GM10266 (cell line): ENCODE measurements at regions not wholly inside any gene's neighbourhood (a gene's known extent, or its start where the extent isn't known, plus 50 kb on each side); places are given as distances from the start of the nearest gene placed in this dataset.
"Not testable (repeated sequence)": the region's sequence is repeated elsewhere in the genome, so short reads cannot be mapped to it uniquely, and the experiment has no call there.

Source experiments
- DNase-seq: peaks from one replicate; pipeline ENCODE4 v3.0.0; 2012; ENCODE audit errors: extremely low spot score
- TF ChIP-seq, protein P1 (sequence below): IDR thresholded peaks from 2 replicates; pipeline ENCODE4 v1.5.1; 2012; ENCODE audit warnings: mild to moderate bottlenecking, low read depth; ENCODE audit not compliant: control insufficient read depth, insufficient read depth; ENCODE audit errors: missing control alignments

DNA sequence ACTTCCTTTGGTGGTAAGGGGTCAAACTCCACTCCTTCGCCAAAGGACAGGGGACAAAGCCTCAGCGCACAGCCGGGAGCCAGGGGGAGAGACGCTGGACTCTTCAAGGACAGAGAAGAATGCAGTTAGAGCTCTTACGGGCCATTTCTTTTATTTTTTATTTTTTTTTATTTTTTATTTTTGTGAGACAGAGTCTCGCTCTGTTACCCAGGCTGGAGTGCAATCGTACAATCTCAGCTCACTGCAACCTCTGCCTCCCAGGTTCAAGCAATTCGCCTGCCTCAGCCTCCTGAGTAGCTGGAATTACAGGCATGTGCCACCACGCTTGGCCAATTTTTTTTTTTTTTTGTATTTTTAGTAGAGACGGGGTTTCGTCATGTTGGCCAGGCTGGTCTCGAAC, 93.2 kb upstream of the RPH3AL start, which contains the start of gene RFLNB:
Gene RFLNB, minus strand, starts transcription at position 101 of the 400 bp plus-strand sequence.
- DNase-seq, result not testable (repeated sequence)

DNA sequence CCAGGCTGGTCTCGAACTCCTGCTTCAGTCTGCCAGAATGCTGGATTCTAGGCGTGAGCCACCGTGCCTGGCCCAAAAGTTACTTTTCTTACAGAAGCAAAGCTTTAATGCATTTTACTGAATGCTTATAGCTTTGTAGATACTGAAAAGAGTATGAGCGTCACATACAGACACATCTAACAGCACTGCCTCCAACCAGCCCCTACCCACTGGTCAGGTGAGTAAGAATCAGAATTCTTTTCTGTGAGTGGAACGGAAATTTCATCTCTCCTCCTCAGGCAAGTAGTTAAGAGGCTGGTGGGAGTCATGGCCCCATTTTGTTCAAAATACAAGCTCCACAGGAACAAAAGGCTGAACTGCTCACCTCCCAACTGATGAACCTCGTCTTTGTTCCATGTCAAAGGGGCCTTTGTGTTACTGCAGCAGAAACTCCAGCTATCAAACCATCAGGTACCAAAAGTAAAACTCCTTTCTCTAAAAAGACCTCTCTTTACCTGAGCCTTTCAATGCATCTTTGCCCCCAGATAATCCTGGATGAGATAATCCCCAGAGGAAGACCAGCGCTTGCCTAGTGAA, 92.4 kb upstream of the RPH3AL start:
- TF ChIP-seq, protein P1, sequence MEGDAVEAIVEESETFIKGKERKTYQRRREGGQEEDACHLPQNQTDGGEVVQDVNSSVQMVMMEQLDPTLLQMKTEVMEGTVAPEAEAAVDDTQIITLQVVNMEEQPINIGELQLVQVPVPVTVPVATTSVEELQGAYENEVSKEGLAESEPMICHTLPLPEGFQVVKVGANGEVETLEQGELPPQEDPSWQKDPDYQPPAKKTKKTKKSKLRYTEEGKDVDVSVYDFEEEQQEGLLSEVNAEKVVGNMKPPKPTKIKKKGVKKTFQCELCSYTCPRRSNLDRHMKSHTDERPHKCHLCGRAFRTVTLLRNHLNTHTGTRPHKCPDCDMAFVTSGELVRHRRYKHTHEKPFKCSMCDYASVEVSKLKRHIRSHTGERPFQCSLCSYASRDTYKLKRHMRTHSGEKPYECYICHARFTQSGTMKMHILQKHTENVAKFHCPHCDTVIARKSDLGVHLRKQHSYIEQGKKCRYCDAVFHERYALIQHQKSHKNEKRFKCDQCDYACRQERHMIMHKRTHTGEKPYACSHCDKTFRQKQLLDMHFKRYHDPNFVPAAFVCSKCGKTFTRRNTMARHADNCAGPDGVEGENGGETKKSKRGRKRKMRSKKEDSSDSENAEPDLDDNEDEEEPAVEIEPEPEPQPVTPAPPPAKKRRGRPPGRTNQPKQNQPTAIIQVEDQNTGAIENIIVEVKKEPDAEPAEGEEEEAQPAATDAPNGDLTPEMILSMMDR, result no peak
- DNase-seq, result no peak

DNA sequence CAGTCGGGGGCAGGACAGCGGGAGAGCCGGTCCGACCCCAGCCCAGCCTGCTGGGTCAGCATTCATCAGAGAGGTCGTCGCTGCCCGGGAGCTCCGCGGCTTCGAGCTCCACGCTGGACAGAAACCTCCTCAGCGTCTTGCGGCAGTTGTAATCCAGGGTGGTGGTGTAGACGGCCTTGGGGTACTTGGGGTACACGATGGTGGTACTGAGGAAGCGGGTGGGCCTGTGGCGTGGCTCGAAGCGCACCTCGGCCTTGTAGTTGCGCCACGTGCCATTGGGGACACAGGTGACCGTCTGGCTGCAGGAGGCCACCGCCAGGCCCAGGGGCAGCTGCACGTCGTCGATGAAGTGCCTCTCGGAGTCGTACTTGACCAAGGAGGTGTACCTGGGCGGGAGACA, 90.5 kb upstream of the RPH3AL start:
- TF ChIP-seq, protein P1, result no peak
- no peak for DNase-seq

DNA sequence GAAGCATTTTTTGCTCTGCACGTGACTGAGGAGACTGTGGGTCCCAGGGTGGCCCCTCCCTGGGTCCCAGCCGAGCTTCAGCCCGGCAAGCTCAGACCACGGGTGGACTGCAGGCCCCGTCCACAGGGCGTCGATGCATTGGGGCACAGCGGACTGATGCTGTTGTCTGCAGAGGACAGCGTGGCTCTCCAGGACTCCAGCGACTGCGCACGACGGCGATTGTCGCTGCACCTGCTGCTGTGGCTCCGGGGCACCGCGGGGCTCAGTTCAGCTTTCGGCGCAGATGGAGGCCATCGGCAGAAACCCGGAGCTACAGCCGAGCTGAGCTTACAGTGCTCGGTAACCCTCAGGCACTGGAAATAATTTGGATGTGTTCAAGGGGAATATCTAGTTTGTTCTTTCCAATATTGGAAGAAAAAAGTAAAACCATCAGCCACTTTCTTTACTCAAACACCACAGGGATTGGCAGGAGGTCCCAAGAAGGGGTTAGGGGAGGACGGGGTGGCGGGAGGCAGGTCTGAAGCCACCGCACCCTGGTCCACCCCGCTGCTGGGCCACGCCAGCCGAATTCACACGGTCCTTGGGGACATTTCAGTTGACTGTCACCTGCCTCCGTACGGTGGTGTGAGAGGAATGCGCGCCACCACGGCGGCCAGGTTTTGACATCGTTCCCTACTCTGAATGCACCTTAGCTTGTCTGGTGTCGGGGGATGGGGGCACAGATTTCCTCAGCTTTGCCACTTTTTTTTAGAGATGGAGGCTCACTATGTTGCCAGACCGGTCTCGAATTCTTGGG, 88.7 kb upstream of the RPH3AL start:
- no peak for DNase-seq
- TF ChIP-seq, protein P1, result no peak

DNA sequence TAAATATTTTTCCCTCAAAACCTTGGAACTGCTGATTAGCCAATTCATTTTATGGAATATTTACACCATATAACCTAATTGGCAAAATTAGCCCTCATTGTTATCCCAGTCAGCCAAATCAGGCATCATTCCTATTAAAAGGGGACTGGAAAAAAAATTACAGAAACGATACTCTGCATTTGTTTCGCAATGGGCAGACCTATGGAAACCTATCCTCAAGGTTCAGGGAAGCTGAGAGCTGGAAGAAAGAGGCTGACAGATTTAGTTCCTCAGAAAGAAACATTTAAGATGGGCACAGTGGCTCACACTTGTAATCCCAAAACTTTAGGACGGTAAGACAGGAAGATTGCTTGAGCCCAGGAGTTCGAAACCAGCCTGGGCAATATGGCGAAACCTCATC, 85.6 kb upstream of the RPH3AL start:
- TF ChIP-seq, protein P1, result no peak
- no peak for DNase-seq

DNA sequence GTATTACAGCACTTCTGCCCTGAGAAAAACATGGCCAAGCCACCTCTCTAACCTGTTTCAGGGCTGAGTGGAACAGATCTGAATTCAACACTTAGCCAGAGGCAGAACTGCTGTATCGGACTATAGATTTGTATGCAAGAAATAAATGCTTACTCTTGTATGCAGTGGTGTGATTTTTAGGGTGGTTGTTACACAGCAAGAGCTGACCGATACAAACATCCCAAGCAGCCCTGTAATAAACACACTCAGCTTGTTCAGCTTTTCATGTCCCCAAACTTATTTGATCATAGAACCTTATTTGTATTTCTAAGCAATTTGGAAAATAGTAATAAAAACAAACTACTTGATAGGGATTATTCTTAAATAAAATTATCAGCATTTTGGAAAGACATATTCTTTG, 84.9 kb upstream of the RPH3AL start:
- TF ChIP-seq, protein P1, result no peak
- DNase-seq, result no peak

DNA sequence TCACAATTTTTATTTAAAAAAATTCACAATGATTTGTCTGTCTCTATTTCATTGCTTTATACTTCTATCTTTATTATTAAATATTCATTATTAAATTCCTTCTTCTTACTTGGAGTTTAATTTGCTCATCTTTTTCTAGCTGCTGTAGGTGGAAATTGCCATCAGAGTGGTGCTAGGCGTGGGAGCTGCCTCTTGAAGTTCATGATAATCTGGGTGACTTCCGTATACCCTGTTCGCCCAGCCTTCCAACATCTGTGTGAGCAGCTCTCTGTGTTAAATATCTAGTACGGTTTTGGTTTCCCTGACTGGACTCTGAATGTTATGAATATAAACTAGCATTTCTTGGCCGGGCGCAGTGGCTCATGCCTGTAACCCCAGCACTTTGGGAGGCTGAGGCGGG, 84.0 kb upstream of the RPH3AL start:
- TF ChIP-seq, protein P1, result no peak
- DNase-seq, result no peak

DNA sequence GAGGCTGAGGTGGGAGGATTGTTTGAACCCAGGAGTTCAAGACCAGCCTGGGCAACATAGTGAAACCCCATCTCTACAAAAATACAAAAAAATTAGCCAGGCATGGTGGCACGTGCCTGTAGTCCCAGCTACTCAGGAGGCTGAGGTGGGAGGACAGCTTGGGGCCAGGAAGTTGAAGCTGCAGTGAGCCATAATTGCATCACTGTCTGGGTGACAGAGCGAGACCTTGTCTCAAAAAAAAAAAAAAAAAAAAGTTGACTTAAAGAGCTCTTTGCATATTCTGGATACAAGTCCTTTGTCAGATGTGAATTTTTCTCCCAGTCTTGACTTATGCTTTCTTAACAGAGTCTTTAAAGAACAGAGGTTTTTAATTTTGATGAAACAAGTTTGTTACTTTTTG, 79.9 kb upstream of the RPH3AL start:
- DNase-seq, result not testable (repeated sequence)
